G401 (cell line): ENCODE measurements at regions not wholly inside any gene's neighbourhood (a gene's known extent, or its start where the extent isn't known, plus 50 kb on each side); places are given as distances from the start of the nearest gene placed in this dataset.

Experiments used
- DNase-seq: peaks from one replicate; pipeline ENCODE4 v3.0.0-alpha.2; 2015; ENCODE audit warnings: low spot score
- in situ Hi-C: cut with HindIII; loops from 2 replicates; pipeline ENCODE4 v1.10.0; 2016; ENCODE audit warnings: low sequenced_read_pairs, mixed read lengths

- in situ Hi-C loops, result no loop called here
- DNase-seq, result no peak
Measured at GRCh38 chr18:78709261-78709809, 270.3 kb upstream of the SALL3 start.

GRCh38 chr18:78711316-78711715 lies 268.3 kb upstream of the SALL3 start:
- DNase-seq, result no peak
- in situ Hi-C loops, result no loop called here

GRCh38 chr18:78711971-78712370 lies 267.6 kb upstream of the SALL3 start:
- in situ Hi-C loops, result no loop called here
- no peak for DNase-seq

GRCh38 chr18:78713069-78713468 lies 266.5 kb upstream of the SALL3 start:
- no peak for DNase-seq
- in situ Hi-C loops, result no loop called here

DNA sequence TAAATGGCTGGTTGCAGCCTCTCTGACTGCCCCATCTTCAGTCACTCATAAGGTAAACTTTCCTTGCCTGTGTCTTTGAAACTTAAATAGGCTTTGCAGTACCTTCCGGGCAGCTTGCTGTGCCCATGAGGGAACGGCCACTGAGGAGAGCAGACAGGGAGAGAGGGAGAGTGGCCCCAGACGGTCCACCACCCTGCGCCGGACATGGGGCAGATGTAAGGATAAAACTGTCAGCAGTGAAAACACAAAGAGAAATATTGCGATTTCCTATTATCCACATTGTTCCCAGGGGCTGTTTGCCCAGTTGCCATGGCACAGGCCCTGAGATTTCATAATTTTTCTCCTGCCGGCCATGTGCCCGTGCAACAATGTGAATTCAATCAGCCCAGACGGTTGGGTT lies 265.9 kb upstream of the SALL3 start:
- no peak for DNase-seq
- in situ Hi-C loops, result no loop called here

DNA sequence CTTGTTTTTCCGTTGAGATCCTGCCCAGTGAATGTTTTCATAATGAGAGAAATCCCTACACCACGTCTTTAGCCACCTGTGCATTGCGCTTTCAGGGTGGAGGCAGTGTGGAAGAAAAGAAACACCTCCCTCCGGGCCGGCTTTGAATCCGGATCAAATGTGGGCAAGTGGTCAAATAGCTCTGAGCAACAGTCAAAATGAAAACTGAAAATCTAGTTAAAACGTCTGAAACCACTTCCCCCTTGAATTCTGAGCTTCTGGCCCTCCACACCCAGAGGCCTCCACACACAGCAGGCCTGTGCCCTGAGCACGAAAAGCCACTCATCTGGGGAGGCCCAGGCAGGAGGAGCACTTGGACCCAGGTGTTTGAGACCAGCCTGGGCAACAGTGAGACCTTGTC lies 263.6 kb upstream of the SALL3 start:
- in situ Hi-C loops, result no loop called here
- DNase-seq, result no peak

DNA sequence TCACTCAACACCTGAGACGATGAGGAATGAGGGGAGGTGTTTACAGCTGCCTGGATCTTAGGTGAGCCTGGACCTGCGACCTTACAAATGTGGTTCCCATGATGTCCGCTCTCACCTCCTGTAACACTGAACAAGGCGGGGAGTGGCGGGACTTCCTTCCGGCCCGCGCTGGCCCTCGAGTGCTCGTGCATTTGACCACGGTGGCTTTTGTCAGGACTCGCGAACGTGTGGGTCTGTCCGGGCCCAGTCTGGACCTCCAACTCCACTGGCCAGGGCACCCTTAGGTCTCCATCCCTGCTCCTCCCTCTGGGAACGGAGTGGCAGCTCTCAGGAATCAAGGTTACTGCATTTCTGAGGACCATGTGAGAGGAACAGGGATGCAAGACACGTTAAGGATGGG lies 263.0 kb upstream of the SALL3 start:
- in situ Hi-C loops, result no loop called here
- DNase-seq, result no peak

GRCh38 chr18:78717051-78717765 lies 262.4 kb upstream of the SALL3 start:
- no peak for DNase-seq

GRCh38 chr18:78717766-78718150 lies 261.9 kb upstream of the SALL3 start:
- DNase-seq, result no peak
- in situ Hi-C loops, result no loop called here

More at GRCh38 chr18:78717051-78717765, 262.4 kb upstream of the SALL3 start:
- in situ Hi-C loops, result no loop called here

GRCh38 chr18:78719821-78720220 lies 259.8 kb upstream of the SALL3 start:
- DNase-seq, result no peak
- in situ Hi-C loops, result no loop called here

DNA sequence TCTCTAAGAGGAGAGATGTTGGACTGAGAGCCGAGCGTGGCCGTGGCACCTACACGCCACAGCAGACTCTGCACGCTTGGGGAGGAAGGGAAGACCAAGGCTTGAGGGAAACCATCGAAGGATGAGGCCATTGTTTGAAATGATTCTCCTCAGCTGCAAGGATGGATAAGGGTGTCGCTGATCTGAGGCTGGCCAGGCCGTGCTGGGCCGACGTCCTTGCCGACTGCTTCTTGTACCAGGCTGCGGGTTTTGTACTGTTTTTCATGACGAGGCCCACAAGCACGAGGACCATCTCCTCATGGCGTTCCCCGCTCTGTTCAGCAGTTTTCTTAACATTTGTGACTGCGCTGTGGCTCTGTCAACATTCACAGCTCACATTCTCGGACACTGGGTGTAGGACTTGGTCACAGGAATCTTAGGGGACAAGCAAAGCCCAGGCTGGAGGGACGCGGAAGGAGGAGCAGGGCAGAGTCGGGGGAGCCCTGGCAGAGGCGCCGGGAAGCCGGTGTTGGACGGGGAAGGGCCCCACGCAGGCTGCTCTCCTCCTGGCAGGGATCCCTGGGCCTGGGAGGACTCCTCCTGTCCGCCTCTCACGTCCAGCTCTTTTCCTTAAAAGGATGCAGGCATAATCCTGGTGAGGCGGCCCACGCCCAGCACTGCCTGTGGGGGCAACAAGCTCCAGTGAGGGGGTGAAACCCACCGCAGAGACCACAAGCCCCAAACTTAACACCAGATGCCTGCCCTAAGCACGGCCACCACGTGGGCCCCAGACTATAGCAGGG lies 259.0 kb upstream of the SALL3 start:
- in situ Hi-C loops, result no loop called here
- DNase-seq, result no peak

- in situ Hi-C loops, result no loop called here
- DNase-seq, result no peak
Measured at GRCh38 chr18:78721238-78721875, 258.3 kb upstream of the SALL3 start.

DNA sequence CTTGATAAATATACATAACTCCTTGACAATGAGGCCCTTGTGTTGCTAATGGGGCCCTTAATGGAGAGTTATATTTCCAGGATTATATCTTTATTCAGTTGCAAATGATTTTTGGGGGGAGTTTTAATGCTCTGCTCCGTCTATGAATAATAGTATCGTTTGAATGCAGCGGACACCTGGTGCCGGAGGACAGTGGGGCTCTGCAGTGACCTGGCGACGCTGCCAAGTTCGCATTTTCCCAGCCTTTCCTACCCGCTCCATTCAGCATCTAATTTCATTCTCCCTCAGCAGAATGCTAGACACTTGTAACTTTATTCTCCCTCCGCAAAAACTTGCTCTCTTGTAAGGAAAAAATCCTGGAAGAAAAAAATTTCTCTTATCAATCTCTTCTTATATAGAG lies 257.6 kb upstream of the SALL3 start:
- in situ Hi-C loops, result no loop called here
- DNase-seq, result peak; percentile 1

DNA sequence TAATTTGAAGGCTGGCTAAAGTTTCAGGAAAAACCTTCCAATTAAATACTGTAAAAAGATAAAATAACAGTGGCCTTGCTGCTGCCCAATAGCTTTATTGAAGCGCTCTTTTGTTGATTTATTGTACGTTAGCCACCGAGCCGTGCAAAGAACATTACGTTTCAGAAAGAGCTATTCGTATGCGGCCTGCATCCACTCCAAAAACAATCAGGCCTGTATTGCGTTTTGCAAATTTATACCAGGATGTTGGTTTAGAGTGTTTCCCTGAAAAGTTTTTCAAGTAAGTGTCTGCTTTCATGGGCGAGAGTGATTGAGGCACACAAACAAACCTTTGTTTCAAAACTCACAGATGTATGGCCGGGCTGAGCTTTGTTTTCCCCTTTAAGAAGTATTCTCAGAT lies 257.2 kb upstream of the SALL3 start:
- in situ Hi-C loops, result no loop called here
- peak; percentile 8 for DNase-seq

- DNase-seq, result no peak
- in situ Hi-C loops, result no loop called here
Measured at GRCh38 chr18:78722929-78723710, 256.5 kb upstream of the SALL3 start.

DNA sequence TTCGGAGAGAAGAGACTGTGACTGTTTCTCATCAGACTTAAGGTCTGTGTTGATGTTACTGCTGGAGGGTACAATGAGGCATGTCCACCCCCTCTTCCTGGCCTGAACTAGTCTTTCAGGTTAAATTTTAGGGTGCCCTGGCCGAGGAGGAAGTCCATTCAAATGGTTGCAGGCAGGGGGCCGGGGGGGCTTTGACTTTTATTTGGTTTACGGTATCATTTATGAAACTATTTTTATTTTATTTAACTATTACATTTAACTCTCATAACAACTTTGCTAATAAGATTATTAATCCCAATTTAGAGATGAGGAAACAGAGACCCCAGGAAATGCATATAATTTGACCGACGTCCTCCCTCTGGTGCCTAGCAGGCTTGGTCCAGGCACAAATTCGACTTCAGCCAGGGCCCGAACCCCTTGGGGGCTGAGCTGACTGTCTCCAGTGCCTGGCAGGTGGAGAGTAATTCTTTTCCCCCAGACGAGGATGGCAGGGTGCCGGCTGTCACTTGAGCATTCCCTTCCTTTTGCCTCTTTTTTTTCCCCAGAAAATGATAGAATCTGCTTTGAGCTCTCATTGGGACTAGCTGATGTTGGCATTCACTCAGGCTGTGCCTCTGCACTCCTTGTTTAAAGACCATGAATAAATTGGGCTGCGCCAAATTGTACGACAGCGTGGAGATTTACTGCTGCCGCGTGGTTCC lies 255.3 kb upstream of the SALL3 start:
- no peak for DNase-seq
- in situ Hi-C loops, result no loop called here

GRCh38 chr18:78725426-78725825 lies 254.2 kb upstream of the SALL3 start:
- in situ Hi-C loops, result no loop called here
- no peak for DNase-seq

GRCh38 chr18:78726326-78727056 lies 253.1 kb upstream of the SALL3 start:
- in situ Hi-C loops, result no loop called here
- DNase-seq, result no peak
